K562 (cell line): ENCODE measurements at regions not wholly inside any gene's neighbourhood (a gene's known extent, or its start where the extent isn't known, plus 50 kb on each side); places are given as distances from the start of the nearest gene placed in this dataset.

Experiments
- ATAC-seq: fragments of 200-7000 bp; cut with Tn5 transposase; 3 replicates; pipeline ENCODE4 v1.9.1; 2020; ENCODE audit warnings: moderate library complexity
- BruUV-seq: library from RNA; stranded (reverse); fragments of 400-500 nt; replicated peaks from 2 replicates; lab custom pipeline; 2021; lab: Mats Ljungman, UMichigan
- CTCF ChIA-PET: fragments of 300-600 bp; formaldehyde crosslinking; extraction: SDS; loops from one replicate; lab custom pipeline; 2021; ENCODE audit warnings: low intra/inter-chr PET ratio; lab: Yijun Ruan, JAX
- POLR2A ChIA-PET: fragments of 300-600, 350-650 bp; sonication (Branson Sonifier 250); formaldehyde crosslinking; extraction: SDS; loops from one replicate; lab custom pipeline; 2021; ENCODE audit warnings: antibody characterized with exemption, inconsistent platforms; lab: Yijun Ruan, JAX
- DNase-seq, 4 experiments: peaks; one replicate each; pipeline versions ENCODE4 v3.0.0 to v3.0.0-alpha.2; 2011 to 2018; ENCODE audit warnings: low spot score in 3 of 4, mixed read lengths in 3 of 4; ENCODE audit errors: extremely low read depth in 1 of 4
- FAIRE-seq: peaks from 2 replicates; lab custom pipeline; 2011; peaks lifted over from hg19 to GRCh38; lab: Jason Lieb, UNC
- H2AFZ ChIP-seq: 2 replicates; pipeline ENCODE4 v1.6.0; 2011; ENCODE audit warnings: low read depth, low read length, control low read depth, inconsistent platforms
- H3K27ac ChIP-seq: fragments of 200-600 bp; 3 replicates; pipeline ENCODE4 v1.8.0; 2011; ENCODE audit warnings: low read depth, mild to moderate bottlenecking, control low read depth, inconsistent platforms, low read length, moderate library complexity, mixed read lengths; ENCODE audit errors: extremely low read depth
- H3K27me3 ChIP-seq, 2 experiments: fragments of 300-600 bp in 1 of 2; 2 replicates in 1 of 2; 3 replicates in 1 of 2; pipeline versions ENCODE4 v1.6.0 to v1.8.0; 2011; ENCODE audit warnings: inconsistent platforms in 2 of 2, low read length in 2 of 2, mild to moderate bottlenecking in 1 of 2, mixed read lengths in 1 of 2, moderate library complexity in 1 of 2; ENCODE audit not compliant: control insufficient read depth in 2 of 2, insufficient read depth in 2 of 2
- H3K36me3 ChIP-seq: fragments of 300-600 bp; 3 replicates; pipeline ENCODE4 v1.8.0; 2011; ENCODE audit warnings: mild to moderate bottlenecking, low read length, inconsistent platforms; ENCODE audit not compliant: control insufficient read depth, insufficient read depth
- H3K4me1 ChIP-seq, 2 experiments: fragments of 200-600 bp in 1 of 2; replicated peaks in 1 of 2; 2 replicates in 1 of 2; 3 replicates in 1 of 2; pipeline versions ENCODE4 v1.5.1 to v1.8.0; 2011; ENCODE audit warnings: inconsistent platforms in 2 of 2, low read length in 2 of 2, mild to moderate bottlenecking in 1 of 2, mixed read lengths in 1 of 2, moderate library complexity in 1 of 2; ENCODE audit not compliant: control insufficient read depth in 2 of 2, insufficient read depth in 2 of 2
- H3K4me2 ChIP-seq: 2 replicates; pipeline ENCODE4 v1.6.1; 2011; ENCODE audit warnings: low read length, control low read depth, inconsistent platforms, mixed read lengths; ENCODE audit not compliant: insufficient read depth
- H3K4me3 ChIP-seq: fragments of 200-600 bp; sonication (generic), shearing (Covaris generic); 2 replicates; pipeline ENCODE4 v1.5.1; 2016; ENCODE audit warnings: control low read depth, inconsistent platforms
- H3K79me2 ChIP-seq: fragments of 200-600 bp; 3 replicates; pipeline ENCODE4 v1.8.0; 2011; ENCODE audit warnings: low read length, inconsistent platforms; ENCODE audit not compliant: control insufficient read depth, insufficient read depth
- H3K9ac ChIP-seq, 2 experiments: 2 replicates each; pipeline versions ENCODE4 v1.6.0 to v1.6.1; 2011; ENCODE audit warnings: low read depth in 2 of 2, low read length in 2 of 2, control low read depth in 1 of 2, inconsistent platforms in 1 of 2, mild to moderate bottlenecking in 1 of 2, mixed read lengths in 1 of 2; ENCODE audit not compliant: insufficient read depth in 1 of 2
- H3K9me1 ChIP-seq: one replicate; pipeline ENCODE4 v1.6.0; 2011; ENCODE audit warnings: inconsistent platforms, mild to moderate bottlenecking, low read length, moderate library complexity; ENCODE audit not compliant: control insufficient read depth, insufficient read depth
- H3K9me3 ChIP-seq: replicated peaks from 2 replicates; pipeline ENCODE4 v1.5.1; 2011; ENCODE audit warnings: low read depth, low read length, inconsistent platforms; ENCODE audit not compliant: control insufficient read depth, insufficient read depth
- H4K20me1 ChIP-seq: replicated peaks from 2 replicates; pipeline ENCODE4 v1.6.1; 2011; ENCODE audit warnings: low read length, inconsistent platforms, mixed read lengths; ENCODE audit not compliant: control insufficient read depth, insufficient read depth
- WGBS: fragments of 100-300 bp; shearing (Covaris generic); methylation state at CpG from one replicate; pipeline ENCODE4 v1.1.6; 2016; ENCODE audit warnings: low coverage, mixed read lengths; ENCODE audit not compliant: insufficient coverage; ENCODE audit errors: missing lambda C conversion rate; 5-methylcytosine and 5-hydroxymethylcytosine counted together
- in situ Hi-C: fragments of 300-500 bp; cut with MboI; formaldehyde crosslinking; loops from 4 replicates; pipeline ENCODE4 v1.15.0; 2018; ENCODE audit warnings: inconsistent platforms, mixed read lengths
- intact Hi-C: fragments of 100-400 bp; cut with micrococcal nuclease; formaldehyde crosslinking; loops from 2 replicates; pipeline ENCODE4 v1.14.2; 2022
- TF ChIP-seq, protein P1 (sequence below): fragments of 450-650 bp; IDR thresholded peaks from 2 replicates; pipeline ENCODE4 v1.7.1; 2018; ENCODE audit warnings: mild to moderate bottlenecking, low read depth; ENCODE audit not compliant: partially characterized antibody
- TF ChIP-seq, protein P2 (sequence below): sonication (generic); formaldehyde crosslinking; IDR thresholded peaks from 2 replicates; pipeline ENCODE4 v1.8.0; 2022; ENCODE audit warnings: mild to moderate bottlenecking, missing genetic modification reagents, borderline replicate concordance
- TF ChIP-seq, protein P3 (sequence below): IDR thresholded peaks from 2 replicates; pipeline ENCODE4 v1.6.1; 2011; ENCODE audit warnings: borderline replicate concordance, low read depth, mild to moderate bottlenecking, moderate library complexity, low read length; ENCODE audit not compliant: insufficient read depth, poor library complexity, severe bottlenecking

DNA sequence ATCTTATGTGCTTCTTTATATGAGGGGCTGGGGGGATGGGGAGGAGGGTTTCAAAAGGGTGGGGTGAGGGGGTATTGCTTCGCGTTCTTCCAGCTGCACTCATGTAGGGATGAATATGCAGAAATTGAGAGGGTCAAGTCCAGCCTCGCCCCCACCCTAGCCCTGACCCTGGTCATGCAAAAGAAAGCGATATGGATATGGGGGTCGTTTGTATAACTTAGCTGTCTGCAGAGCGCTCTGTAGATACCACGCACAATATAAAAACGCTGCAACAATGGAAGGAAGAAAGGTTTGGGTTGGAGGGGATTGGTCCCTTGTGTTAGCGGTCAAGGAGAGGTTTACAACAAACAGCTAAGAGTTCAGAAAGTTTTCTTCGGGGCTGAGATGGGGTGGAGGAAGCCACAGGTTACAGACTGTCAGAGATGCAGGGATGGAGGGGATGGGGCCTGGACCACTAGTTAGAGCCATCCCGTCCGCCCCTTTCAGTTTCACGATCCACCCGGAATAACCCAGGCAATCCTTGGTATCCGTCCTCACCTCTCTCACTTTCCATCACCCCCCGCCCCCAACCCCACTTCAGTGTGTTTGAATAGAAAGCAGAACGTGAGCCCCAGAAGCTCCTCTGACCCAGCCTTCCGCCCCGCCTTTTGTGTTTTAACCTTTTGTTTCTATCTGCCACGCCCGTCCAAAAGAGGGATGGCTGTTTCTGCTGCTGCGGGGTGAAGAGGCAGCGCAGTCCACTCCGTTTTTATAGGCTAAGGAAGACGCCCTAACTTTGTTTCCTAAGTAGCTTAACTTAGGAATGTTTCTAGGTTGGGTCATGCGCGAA is 73.5 kb downstream of the SOX4 start:
- intact Hi-C loops, result no loop called here
- H2AFZ ChIP-seq, result no peak overlapping the region

More for the DNA sequence above, 73.5 kb downstream of the SOX4 start:
- H3K27ac ChIP-seq, result no peak overlapping the region
- POLR2A ChIA-PET, result no interaction called here
- CTCF ChIA-PET, result no interaction called here
- H3K79me2 ChIP-seq, result no peaks in the 10 kb centered on the region
- H3K4me2 ChIP-seq, result no peak overlapping the region
- ATAC-seq (no peak), DNase-seq (no peak), FAIRE-seq (no peak)
- H3K4me3 ChIP-seq, result no peak overlapping the region
- no peaks in the 10 kb centered on the region for H3K9me3 ChIP-seq
- no TSS peak for BruUV-seq
- H3K27me3 ChIP-seq, result peaks cover 34 to 38% of the 10 kb centered on the region in 2 experiments
- H3K4me1 ChIP-seq, result peaks cover 0 to 7% of the 10 kb centered on the region in 2 experiments; a peak in 1 of 5 replicates
- no peak overlapping the region for H3K9ac ChIP-seq
- TF ChIP-seq, protein P1, sequence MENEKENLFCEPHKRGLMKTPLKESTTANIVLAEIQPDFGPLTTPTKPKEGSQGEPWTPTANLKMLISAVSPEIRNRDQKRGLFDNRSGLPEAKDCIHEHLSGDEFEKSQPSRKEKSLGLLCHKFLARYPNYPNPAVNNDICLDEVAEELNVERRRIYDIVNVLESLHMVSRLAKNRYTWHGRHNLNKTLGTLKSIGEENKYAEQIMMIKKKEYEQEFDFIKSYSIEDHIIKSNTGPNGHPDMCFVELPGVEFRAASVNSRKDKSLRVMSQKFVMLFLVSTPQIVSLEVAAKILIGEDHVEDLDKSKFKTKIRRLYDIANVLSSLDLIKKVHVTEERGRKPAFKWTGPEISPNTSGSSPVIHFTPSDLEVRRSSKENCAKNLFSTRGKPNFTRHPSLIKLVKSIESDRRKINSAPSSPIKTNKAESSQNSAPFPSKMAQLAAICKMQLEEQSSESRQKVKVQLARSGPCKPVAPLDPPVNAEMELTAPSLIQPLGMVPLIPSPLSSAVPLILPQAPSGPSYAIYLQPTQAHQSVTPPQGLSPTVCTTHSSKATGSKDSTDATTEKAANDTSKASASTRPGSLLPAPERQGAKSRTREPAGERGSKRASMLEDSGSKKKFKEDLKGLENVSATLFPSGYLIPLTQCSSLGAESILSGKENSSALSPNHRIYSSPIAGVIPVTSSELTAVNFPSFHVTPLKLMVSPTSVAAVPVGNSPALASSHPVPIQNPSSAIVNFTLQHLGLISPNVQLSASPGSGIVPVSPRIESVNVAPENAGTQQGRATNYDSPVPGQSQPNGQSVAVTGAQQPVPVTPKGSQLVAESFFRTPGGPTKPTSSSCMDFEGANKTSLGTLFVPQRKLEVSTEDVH, result no peak
- TF ChIP-seq, protein P2, sequence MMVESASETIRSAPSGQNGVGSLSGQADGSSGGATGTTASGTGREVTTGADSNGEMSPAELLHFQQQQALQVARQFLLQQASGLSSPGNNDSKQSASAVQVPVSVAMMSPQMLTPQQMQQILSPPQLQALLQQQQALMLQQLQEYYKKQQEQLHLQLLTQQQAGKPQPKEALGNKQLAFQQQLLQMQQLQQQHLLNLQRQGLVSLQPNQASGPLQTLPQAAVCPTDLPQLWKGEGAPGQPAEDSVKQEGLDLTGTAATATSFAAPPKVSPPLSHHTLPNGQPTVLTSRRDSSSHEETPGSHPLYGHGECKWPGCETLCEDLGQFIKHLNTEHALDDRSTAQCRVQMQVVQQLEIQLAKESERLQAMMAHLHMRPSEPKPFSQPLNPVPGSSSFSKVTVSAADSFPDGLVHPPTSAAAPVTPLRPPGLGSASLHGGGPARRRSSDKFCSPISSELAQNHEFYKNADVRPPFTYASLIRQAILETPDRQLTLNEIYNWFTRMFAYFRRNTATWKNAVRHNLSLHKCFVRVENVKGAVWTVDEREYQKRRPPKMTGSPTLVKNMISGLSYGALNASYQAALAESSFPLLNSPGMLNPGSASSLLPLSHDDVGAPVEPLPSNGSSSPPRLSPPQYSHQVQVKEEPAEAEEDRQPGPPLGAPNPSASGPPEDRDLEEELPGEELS (CRISPR knock-in tag), result no peak
- TF ChIP-seq, protein P3, sequence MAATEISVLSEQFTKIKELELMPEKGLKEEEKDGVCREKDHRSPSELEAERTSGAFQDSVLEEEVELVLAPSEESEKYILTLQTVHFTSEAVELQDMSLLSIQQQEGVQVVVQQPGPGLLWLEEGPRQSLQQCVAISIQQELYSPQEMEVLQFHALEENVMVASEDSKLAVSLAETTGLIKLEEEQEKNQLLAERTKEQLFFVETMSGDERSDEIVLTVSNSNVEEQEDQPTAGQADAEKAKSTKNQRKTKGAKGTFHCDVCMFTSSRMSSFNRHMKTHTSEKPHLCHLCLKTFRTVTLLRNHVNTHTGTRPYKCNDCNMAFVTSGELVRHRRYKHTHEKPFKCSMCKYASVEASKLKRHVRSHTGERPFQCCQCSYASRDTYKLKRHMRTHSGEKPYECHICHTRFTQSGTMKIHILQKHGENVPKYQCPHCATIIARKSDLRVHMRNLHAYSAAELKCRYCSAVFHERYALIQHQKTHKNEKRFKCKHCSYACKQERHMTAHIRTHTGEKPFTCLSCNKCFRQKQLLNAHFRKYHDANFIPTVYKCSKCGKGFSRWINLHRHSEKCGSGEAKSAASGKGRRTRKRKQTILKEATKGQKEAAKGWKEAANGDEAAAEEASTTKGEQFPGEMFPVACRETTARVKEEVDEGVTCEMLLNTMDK, result no peak
- H3K36me3 ChIP-seq, result no peaks in the 10 kb centered on the region
- 4% methylated on average over 27 of the region's 27 CpGs for WGBS
- peaks cover 2% of the 10 kb centered on the region for H3K9me1 ChIP-seq
- H4K20me1 ChIP-seq, result no peaks in the 10 kb centered on the region
- in situ Hi-C loops, result no loop called here
